IMR-90 (cell line): ENCODE measurements at regions not wholly inside any gene's neighbourhood (a gene's known extent, or its start where the extent isn't known, plus 50 kb on each side); places are given as distances from the start of the nearest gene placed in this dataset.

Experiments used
- ATAC-seq: fragments of 200-7000 bp; cut with Tn5 transposase; 2 replicates; pipeline ENCODE4 v1.9.1; 2020; ENCODE audit warnings: low read depth, mild to moderate bottlenecking, moderate library complexity
- BruUV-seq: library from RNA; stranded (reverse); fragments of 400-500 nt; replicated peaks from 2 replicates; lab custom pipeline; 2021; lab: Mats Ljungman, UMichigan
- CTCF ChIA-PET: fragments of 300-600 bp; formaldehyde crosslinking; extraction: SDS; loops from one replicate; lab custom pipeline; 2021; ENCODE audit warnings: antibody characterized with exemption; lab: Yijun Ruan, JAX
- POLR2A ChIA-PET: fragments of 300-600 bp; sonication (Branson Sonifier 250); formaldehyde crosslinking; loops from one replicate; lab custom pipeline; 2022; ENCODE audit warnings: antibody characterized with exemption; ENCODE audit not compliant: unreplicated experiment; lab: Charles Lee
- DNase-seq: peaks from one replicate; pipeline ENCODE4 v3.0.0; 2013
- H2AFZ ChIP-seq: replicated peaks from 2 replicates; pipeline ENCODE3; 2013; ENCODE audit warnings: low read length, mild to moderate bottlenecking; ENCODE audit not compliant: poor library complexity
- H2AK5ac ChIP-seq: 2 replicates; pipeline ENCODE4 v1.6.1; 2013; ENCODE audit warnings: low read depth, low read length, inconsistent platforms
- H2AK9ac ChIP-seq: replicated peaks from 2 replicates; pipeline ENCODE3; 2013; ENCODE audit warnings: mild to moderate bottlenecking, low read depth, low read length, moderate library complexity; ENCODE audit not compliant: poor library complexity
- H2BK120ac ChIP-seq: 2 replicates; pipeline ENCODE4 v1.6.1; 2013; ENCODE audit warnings: low read depth, low read length, inconsistent platforms
- H2BK15ac ChIP-seq: 3 replicates; pipeline ENCODE4 v1.6.1; 2013; ENCODE audit warnings: low read depth, low read length, inconsistent platforms
- H2BK20ac ChIP-seq: 2 replicates; pipeline ENCODE4 v1.6.1; 2013; ENCODE audit warnings: low read depth, mild to moderate bottlenecking, inconsistent platforms, low read length, moderate library complexity
- H2BK5ac ChIP-seq: 2 replicates; pipeline ENCODE4 v1.6.1; 2013; ENCODE audit warnings: mild to moderate bottlenecking, low read depth, low read length, inconsistent platforms; ENCODE audit not compliant: poor library complexity, severe bottlenecking
- H3K14ac ChIP-seq: replicated peaks from 2 replicates; pipeline ENCODE4 v1.6.1; 2013; ENCODE audit warnings: low read depth, low read length, inconsistent platforms
- H3K18ac ChIP-seq: 2 replicates; pipeline ENCODE4 v1.6.1; 2013; ENCODE audit warnings: low read depth, low read length, control low read depth
- H3K23ac ChIP-seq: 2 replicates; pipeline ENCODE4 v1.6.1; 2013; ENCODE audit warnings: low read depth, low read length, inconsistent platforms
- H3K27ac ChIP-seq: 2 replicates; pipeline ENCODE4 v1.5.1; 2013; ENCODE audit warnings: mild to moderate bottlenecking, control low read depth, low read length; ENCODE audit not compliant: insufficient read depth
- H3K27me3 ChIP-seq: 2 replicates; pipeline ENCODE4 v1.6.1; 2013; ENCODE audit warnings: low read length; ENCODE audit not compliant: control insufficient read depth, insufficient read depth
- H3K36me3 ChIP-seq: 2 replicates; pipeline ENCODE4 v1.6.1; 2013; ENCODE audit warnings: low read length, mixed read lengths; ENCODE audit not compliant: control insufficient read depth, insufficient read depth
- H3K4ac ChIP-seq: 2 replicates; pipeline ENCODE4 v1.6.1; 2013; ENCODE audit warnings: low read depth, low read length, inconsistent platforms
- H3K4me1 ChIP-seq: 2 replicates; pipeline ENCODE4 v1.6.1; 2013; ENCODE audit warnings: low read length, mixed read lengths; ENCODE audit not compliant: control insufficient read depth, insufficient read depth
- H3K4me2 ChIP-seq: 2 replicates; pipeline ENCODE4 v1.6.1; 2013; ENCODE audit warnings: low read depth, mild to moderate bottlenecking, control low read depth, low read length, moderate library complexity
- H3K4me3 ChIP-seq: 2 replicates; pipeline ENCODE4 v1.5.1; 2013; ENCODE audit warnings: low read depth, mild to moderate bottlenecking, control low read depth, low read length, moderate library complexity; ENCODE audit not compliant: insufficient read depth
- H3K56ac ChIP-seq: 2 replicates; pipeline ENCODE4 v1.6.1; 2013; ENCODE audit warnings: low read length, inconsistent platforms; ENCODE audit not compliant: insufficient read depth; ENCODE audit errors: extremely low read depth
- H3K79me1 ChIP-seq, 2 experiments: 2 replicates each; pipeline ENCODE4 v1.6.1; 2013; ENCODE audit warnings: low read length in 2 of 2, inconsistent platforms in 1 of 2, low read depth in 1 of 2
- H3K9ac ChIP-seq: 2 replicates; pipeline ENCODE4 v1.6.1; 2013; ENCODE audit warnings: low read depth, low read length, control low read depth
- H3K9me1 ChIP-seq: 2 replicates; pipeline ENCODE4 v1.6.1; 2013; ENCODE audit warnings: low read length, inconsistent platforms; ENCODE audit not compliant: insufficient read depth
- H3K9me3 ChIP-seq: 2 replicates; pipeline ENCODE4 v1.6.1; 2013; ENCODE audit warnings: low read length; ENCODE audit not compliant: control insufficient read depth, insufficient read depth
- H4K20me1 ChIP-seq: 2 replicates; pipeline ENCODE4 v1.6.1; 2013; ENCODE audit warnings: low read length, inconsistent platforms; ENCODE audit not compliant: insufficient read depth
- H4K5ac ChIP-seq: 2 replicates; pipeline ENCODE4 v1.6.1; 2013; ENCODE audit warnings: mild to moderate bottlenecking, low read depth, low read length, control low read depth
- H4K8ac ChIP-seq, 2 experiments: 2 replicates each; pipeline ENCODE4 v1.6.1; 2013; ENCODE audit warnings: low read depth in 2 of 2, low read length in 2 of 2, control low read depth in 1 of 2, inconsistent platforms in 1 of 2
- H4K91ac ChIP-seq: 2 replicates; pipeline ENCODE4 v1.6.1; 2013; ENCODE audit warnings: low read depth, low read length, inconsistent platforms; ENCODE audit not compliant: insufficient read depth
- BHLHE40 ChIP-seq: fragments of 150-350 bp; IDR thresholded peaks from 2 replicates; pipeline ENCODE4 v1.6.1; 2016; ENCODE audit warnings: mild to moderate bottlenecking, low read depth, low read length
- CEBPB ChIP-seq: IDR thresholded peaks from 2 replicates; pipeline ENCODE4 v1.6.1; 2012; ENCODE audit warnings: low read depth, low read length, improper control_type of control experiment
- CHD1 ChIP-seq: IDR thresholded peaks from 2 replicates; pipeline ENCODE4 v1.6.1; 2012; ENCODE audit warnings: low read depth, low read length, improper control_type of control experiment
- CTCF ChIP-seq: conservative IDR thresholded peaks from 2 replicates; pipeline ENCODE4 v1.5.1; 2012; ENCODE audit warnings: mild to moderate bottlenecking, low read depth, low read length, improper control_type of control experiment
- ELK1 ChIP-seq: fragments of 150-350 bp; IDR thresholded peaks from 2 replicates; pipeline ENCODE4 v1.6.1; 2016; ENCODE audit warnings: low read depth, mild to moderate bottlenecking, low read length, moderate library complexity, borderline replicate concordance
- MAFK ChIP-seq: IDR thresholded peaks from 2 replicates; pipeline ENCODE4 v1.6.1; 2012; ENCODE audit warnings: low read depth, low read length, improper control_type of control experiment
- MAZ ChIP-seq: IDR thresholded peaks from 2 replicates; pipeline ENCODE4 v1.6.1; 2012; ENCODE audit warnings: low read depth, mild to moderate bottlenecking, low read length, improper control_type of control experiment, moderate library complexity, borderline replicate concordance
- MXI1 ChIP-seq: IDR thresholded peaks from 2 replicates; pipeline ENCODE4 v1.6.1; 2012; ENCODE audit warnings: low read depth, mild to moderate bottlenecking, low read length, moderate library complexity, borderline replicate concordance
- NFE2L2 ChIP-seq: fragments of 150-350 bp; IDR thresholded peaks from 2 replicates; pipeline ENCODE4 v1.6.1; 2016; ENCODE audit warnings: low read depth, mild to moderate bottlenecking, low read length
- POLR2A ChIP-seq: IDR thresholded peaks from 2 replicates; pipeline ENCODE4 v1.6.1; 2012; ENCODE audit warnings: mild to moderate bottlenecking, low read depth, low read length
- RAD21 ChIP-seq: IDR thresholded peaks from 2 replicates; pipeline ENCODE4 v1.6.1; 2012; ENCODE audit warnings: low read length, improper control_type of control experiment
- RCOR1 ChIP-seq: IDR thresholded peaks from 2 replicates; pipeline ENCODE4 v1.6.1; 2012; ENCODE audit warnings: mild to moderate bottlenecking, low read length, improper control_type of control experiment; ENCODE audit not compliant: insufficient replicate concordance
- RFX5 ChIP-seq: IDR thresholded peaks from 2 replicates; pipeline ENCODE4 v1.8.0; 2012; ENCODE audit warnings: low read depth, mild to moderate bottlenecking, low read length, moderate library complexity
- SMC3 ChIP-seq: fragments of 150-350 bp; IDR thresholded peaks from 2 replicates; pipeline ENCODE4 v1.6.1; 2016; ENCODE audit warnings: low read depth, mild to moderate bottlenecking, antibody characterized with exemption, low read length, moderate library complexity
- USF2 ChIP-seq: fragments of 150-350 bp; IDR thresholded peaks from 2 replicates; pipeline ENCODE4 v1.6.1; 2017; ENCODE audit warnings: mild to moderate bottlenecking, antibody characterized with exemption, low read length, low read depth
- whole genome bisulfite sequencing, 2 experiments: methylation state at CpG; one replicate each; pipeline versions ENCODE4 v1.1.5 to v1.1.7; 2013; ENCODE audit warnings: missing lambda C conversion rate in 2 of 2; ENCODE audit not compliant: insufficient read length in 1 of 2; ENCODE audit errors: extremely low coverage in 2 of 2; 5-methylcytosine and 5-hydroxymethylcytosine counted together
- dilution Hi-C: fragments of 300-500 bp; cut with HindIII; formaldehyde crosslinking; loops from one replicate; pipeline ENCODE4 v1.14.3; 2018; ENCODE audit warnings: low sequenced_read_pairs; ENCODE audit not compliant: unreplicated experiment
- in situ Hi-C: fragments of 300-500 bp; cut with MboI; formaldehyde crosslinking; loops from 3 replicates; pipeline ENCODE4 v1.14.3; 2019; ENCODE audit warnings: low sequenced_read_pairs, inconsistent platforms, mixed read lengths
- intact Hi-C: fragments of 100-400 bp; cut with micrococcal nuclease; formaldehyde crosslinking; loops from 2 replicates; pipeline ENCODE4 v1.10.0; 2022

- no peak overlapping the region for H2AK5ac ChIP-seq
- POLR2A ChIA-PET, result no interaction called here
- in situ Hi-C loops (no loop called here), intact Hi-C loops (no loop called here), dilution Hi-C loops (no loop called here)
- no peak overlapping the region for H3K14ac ChIP-seq
- no peak overlapping the region for H3K9ac ChIP-seq
- no peak overlapping the region for H4K8ac ChIP-seq
- no peak overlapping the region for H2BK120ac ChIP-seq
- no peak overlapping the region for H2AK9ac ChIP-seq
- no CpG with 5 or more reads among the region's 4 CpGs for WGBS, 2 experiments
- CTCF ChIA-PET, result no interaction called here
- H2BK5ac ChIP-seq, result no peak overlapping the region
- H3K4me1 ChIP-seq, result no peaks in the 10 kb centered on the region
- H4K5ac ChIP-seq, result no peak overlapping the region
- no peak overlapping the region for H2BK15ac ChIP-seq
- H2AFZ ChIP-seq, result no peak overlapping the region
- ATAC-seq (no peak), DNase-seq (no peak)
- no peak overlapping the region for H3K23ac ChIP-seq
- no peaks in the 10 kb centered on the region for H3K9me1 ChIP-seq
- H2BK20ac ChIP-seq, result no peak overlapping the region
- no TSS peak for BruUV-seq
- H3K9me3 ChIP-seq, result no peaks in the 10 kb centered on the region
- H3K79me1 ChIP-seq, result no peaks in the 10 kb centered on the region
- no peaks in the 10 kb centered on the region for H4K20me1 ChIP-seq
- H3K27ac ChIP-seq, result no peak overlapping the region
- TF ChIP-seq RAD21 (no peak), USF2 (no peak), MAFK (no peak), MXI1 (no peak), POLR2A (no peak), BHLHE40 (no peak), RFX5 (no peak), RCOR1 (no peak), CTCF (no peak), CHD1 (no peak), ELK1 (no peak), CEBPB (no peak), SMC3 (no peak), NFE2L2 (no peak), MAZ (no peak)
- no peak overlapping the region for H4K91ac ChIP-seq
- H3K4me3 ChIP-seq, result no peak overlapping the region
- no peak overlapping the region for H3K56ac ChIP-seq
- H3K27me3 ChIP-seq, result no peaks in the 10 kb centered on the region; the same call in 1 of the 2 replicates
- no peak overlapping the region for H3K4me2 ChIP-seq
- H3K36me3 ChIP-seq, result no peaks in the 10 kb centered on the region
- H3K4ac ChIP-seq, result no peak overlapping the region
- no peak overlapping the region for H3K18ac ChIP-seq
These were observed 113.2 kb downstream of the SEC61B start for GRCh38 chr9:99335280-99335679.
